Right lobe of liver (tissue), 6 donors: ENCODE measurements at regions not wholly inside any gene's neighbourhood (a gene's known extent, or its start where the extent isn't known, plus 50 kb on each side); places are given as distances from the start of the nearest gene placed in this dataset.

Experiments
- ATAC-seq, 4 donors: fragments of 200-7000 bp; cut with Tn5 transposase; one replicate each; pipeline ENCODE4 v1.9.1; 2020; ENCODE audit warnings: mild to moderate bottlenecking in 4 of 4, moderate library complexity in 4 of 4
- DNase-seq, 3 donors: peaks; one replicate each; pipeline ENCODE4 v3.0.0-alpha.2; 2020
- H3K27ac ChIP-seq, 3 donors: fragments of 200-600 bp; one replicate each; pipeline ENCODE4 v1.8.0; 2022
- H3K27me3 ChIP-seq, 2 donors: fragments of 200-600 bp; one replicate each; pipeline ENCODE4 v1.8.0; 2022
- H3K36me3 ChIP-seq, 4 donors: fragments of 200-600 bp; sonication (generic) in 1 of 4; one replicate each; pipeline versions ENCODE4 v1.5.1 to v1.8.0; 2017 to 2022; ENCODE audit warnings: control low read depth in 1 of 4
- H3K4me1 ChIP-seq, 4 donors: fragments of 200-600 bp; sonication (generic) in 1 of 4; one replicate each; pipeline versions ENCODE4 v1.5.1 to v1.8.0; 2017 to 2022; ENCODE audit warnings: control low read depth in 1 of 4
- H3K4me3 ChIP-seq, 3 donors: fragments of 200-600 bp; one replicate each; pipeline ENCODE4 v1.8.0; 2022
- H3K9me3 ChIP-seq, 4 donors: fragments of 200-600 bp; sonication (generic) in 1 of 4; one replicate each; pipeline versions ENCODE4 v1.5.1 to v1.8.0; 2017 to 2022; ENCODE audit warnings: control low read depth in 1 of 4
- CTCF ChIP-seq, 4 donors: fragments of 200-600 bp in 3 of 4; fragments of 450-650 bp in 1 of 4; IDR thresholded peaks; one replicate each; pipeline versions ENCODE4 v1.5.1 to v1.8.0; 2016 to 2022; ENCODE audit warnings: antibody characterized with exemption in 4 of 4, mild to moderate bottlenecking in 2 of 4
- POLR2A ChIP-seq: fragments of 450-650 bp; IDR thresholded peaks from one replicate; pipeline ENCODE4 v1.6.1; 2017; ENCODE audit warnings: antibody characterized with exemption, mild to moderate bottlenecking
- WGBS: methylation state at CpG from one replicate; pipeline ENCODE4 v1.1.6; 2018; ENCODE audit warnings: low coverage, low lambda C conversion rate; ENCODE audit not compliant: insufficient coverage; ENCODE audit errors: missing lambda C conversion rate; 5-methylcytosine and 5-hydroxymethylcytosine counted together
- intact Hi-C, 2 donors: fragments of 100-400 bp; cut with DNase I; formaldehyde crosslinking; loops; one replicate each; pipeline versions ENCODE4 v1.11.2 to v1.14.1; 2022
- donor health status: DM: no; HTN: yes; CAD: no.
- donor health status: DM: no; HTN: no; CAD: no.
- donor health status: DM: no; HTN: no; CAD: no.
- donor health status: DM: no; HTN: yes; CAD: no.
- donor health status: DM: no; HTN: yes; CAD: no.

GRCh38 chrX:128927363-128927762, 595.9 kb downstream of the SMARCA1 start:
- Histone ChIP-seq H3K36me3 (no peaks in the 10 kb centered on the region), H3K27me3 (no peaks in the 10 kb centered on the region), H3K27ac (no peak overlapping the region), H3K4me1 (peaks cover 0 to 14% (median 6%) of the 10 kb centered on the region in 4 donors), H3K9me3 (no peaks in the 10 kb centered on the region), H3K4me3 (no peak overlapping the region)
- 43% methylated on average over 2 of the region's 2 CpGs for WGBS
- TF ChIP-seq CTCF (IDR thresholded peaks at IDR 0.05): no peak
- TF ChIP-seq POLR2A: no peak
- intact Hi-C loops: no loop called here
- no peak for DNase-seq
- ATAC-seq: peak in 1 of 4 donors; percentile 47

- H3K4me3 ChIP-seq: no peak overlapping the region
- intact Hi-C loops: no loop called here
- 38% methylated on average over 5 of the region's 5 CpGs for WGBS
- no peaks in the 10 kb centered on the region for H3K36me3 ChIP-seq
- no peaks in the 10 kb centered on the region for H3K4me1 ChIP-seq
- no peak for DNase-seq
- no peaks in the 10 kb centered on the region for H3K9me3 ChIP-seq
- no peaks in the 10 kb centered on the region for H3K27me3 ChIP-seq
- H3K27ac ChIP-seq: no peak overlapping the region
- TF ChIP-seq POLR2A (no peak), CTCF (IDR thresholded peaks at IDR 0.05) (no peak)
- peak in 3 of 4 donors; percentile 39 to 62 (median 43) for ATAC-seq
These were observed 616.5 kb downstream of the SMARCA1 start for GRCh38 chrX:128906753-128907152.

GRCh38 chrX:128901018-128901417, 622.3 kb downstream of the SMARCA1 start:
- WGBS: 91% methylated on average over 2 of the region's 2 CpGs
- H3K27ac ChIP-seq: no peak overlapping the region
- H3K4me3 ChIP-seq: no peak overlapping the region
- no peak for DNase-seq
- H3K27me3 ChIP-seq: no peaks in the 10 kb centered on the region
- no peaks in the 10 kb centered on the region for H3K9me3 ChIP-seq
- ATAC-seq: no peak
- intact Hi-C loops: no loop called here
- H3K36me3 ChIP-seq: no peaks in the 10 kb centered on the region
- H3K4me1 ChIP-seq: no peaks in the 10 kb centered on the region
- TF ChIP-seq POLR2A: no peak

GRCh38 chrX:128897621-128898020, 625.7 kb downstream of the SMARCA1 start:
- H3K27me3 ChIP-seq: no peaks in the 10 kb centered on the region
- TF ChIP-seq POLR2A (no peak), CTCF (IDR thresholded peaks at IDR 0.05) (no peak)
- ATAC-seq (no peak), DNase-seq (no peak)
- no peaks in the 10 kb centered on the region for H3K4me1 ChIP-seq
- H3K4me3 ChIP-seq: no peak overlapping the region
- no peaks in the 10 kb centered on the region for H3K36me3 ChIP-seq
- no peak overlapping the region for H3K27ac ChIP-seq
- whole genome bisulfite sequencing: 84% methylated on average over 3 of the region's 3 CpGs
- H3K9me3 ChIP-seq: no peaks in the 10 kb centered on the region
- intact Hi-C loops: no loop called here

- no peak overlapping the region for H3K4me3 ChIP-seq
- WGBS: 59% methylated on average over 7 of the region's 7 CpGs
- no peak for DNase-seq
- no peaks in the 10 kb centered on the region for H3K27me3 ChIP-seq
- no peak for ATAC-seq
- TF ChIP-seq POLR2A (no peak), CTCF (IDR thresholded peaks at IDR 0.05) (no peak)
- H3K27ac ChIP-seq: no peak overlapping the region
- H3K4me1 ChIP-seq: no peaks in the 10 kb centered on the region
- H3K36me3 ChIP-seq: no peaks in the 10 kb centered on the region
- intact Hi-C loops: no loop called here
- no peaks in the 10 kb centered on the region for H3K9me3 ChIP-seq
These were observed 631.7 kb downstream of the SMARCA1 start for GRCh38 chrX:128891554-128891953.
